ENCODE measurements at regions not wholly inside any gene's neighbourhood (a gene's known extent, or its start where the extent isn't known, plus 50 kb on each side); places are given as distances from the start of the nearest gene placed in this dataset.
A peak's percentile ranks its signal among the peaks of the same experiment; 100 is the strongest.

DNA sequence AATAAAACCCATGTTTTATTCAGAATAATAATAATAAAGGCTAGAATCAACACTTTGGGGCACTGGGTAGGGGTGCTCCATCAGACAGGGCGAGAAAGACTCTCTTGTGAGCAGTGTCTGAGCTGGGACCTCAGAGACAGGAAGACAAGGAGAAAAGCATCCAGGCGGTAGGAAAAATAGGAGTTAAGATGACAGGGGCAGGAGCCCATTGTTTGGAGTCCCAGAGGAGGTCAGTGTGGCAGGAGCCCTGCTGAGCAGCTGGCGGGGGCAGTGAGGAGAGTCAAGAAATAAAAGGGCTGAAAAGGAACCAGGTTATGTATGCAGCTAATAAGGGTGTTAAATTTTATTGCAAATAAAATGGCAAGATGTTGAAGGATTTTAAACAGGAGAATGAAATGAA is 457.4 kb downstream of the FBXO15 start:
- Histone ChIP-seq H2BK20ac (ENCODE audit: low read depth, low read length, poor library complexity, severe bottlenecking) (no peak overlapping the region), H4K5ac (ENCODE audit: insufficient read length, low read depth, low read length) (no peak overlapping the region), H2AFZ (ENCODE audit: low read length) (no peak overlapping the region), H3K23ac (ENCODE audit: insufficient read length, low read depth, low read length) (no peak overlapping the region), H3K4ac (ENCODE audit: low read depth, low read length) (no peak overlapping the region), H3T11ph (ENCODE audit: low read length) (no peak overlapping the region), H3K79me1 (ENCODE audit: insufficient read depth, low read depth, low read length, poor library complexity, severe bottlenecking) (no peaks in the 10 kb centered on the region), H3K4me1 (ENCODE audit: insufficient read depth, low read length) (peaks cover 4% of the 10 kb centered on the region; the same call in 1 of the 2 replicates), H3K9ac (ENCODE audit: extremely low read depth, insufficient read length, low read length) (no peak overlapping the region), H3K79me2 (ENCODE audit: insufficient read depth, low read length) (no peaks in the 10 kb centered on the region), H3K27me3 (ENCODE audit: insufficient read depth, low read length) (no peaks in the 10 kb centered on the region), H2BK15ac (ENCODE audit: low read depth, low read length) (no peak overlapping the region), H3K18ac (ENCODE audit: insufficient read length, low read depth, low read length) (no peak overlapping the region), H3K14ac (ENCODE audit: insufficient read depth, low read length) (no peak overlapping the region), H2AK5ac (ENCODE audit: insufficient read length, low read length) (no peak overlapping the region), H3K9me3 (ENCODE audit: control insufficient read depth, low read depth, low read length) (no peaks in the 10 kb centered on the region), H2BK12ac (ENCODE audit: insufficient read length, low read depth, low read length) (no peak overlapping the region), H2BK5ac (ENCODE audit: insufficient read length, low read length) (no peak overlapping the region), H3K56ac (ENCODE audit: insufficient read length, low read depth, low read length) (no peak overlapping the region), H2BK120ac (ENCODE audit: low read depth, low read length, poor library complexity, severe bottlenecking) (no peak overlapping the region), H3K23me2 (ENCODE audit: insufficient read length, low read depth, low read length, poor library complexity, severe bottlenecking) (no peaks in the 10 kb centered on the region), H4K8ac (replicated peaks; ENCODE audit: insufficient read length, low read depth, low read length) (no peak overlapping the region), H3K4me2 (ENCODE audit: insufficient read depth, insufficient read length, low read length) (no peak overlapping the region), H4K20me1 (ENCODE audit: control insufficient read depth, insufficient read depth, insufficient read length) (no peaks in the 10 kb centered on the region), H3K27ac (ENCODE audit: insufficient read length, low read depth, low read length) (no peak overlapping the region), H4K91ac (ENCODE audit: insufficient read length, low read depth, low read length) (no peak overlapping the region)
- Mint-ChIP-seq H3K36me3 (ENCODE audit: insufficient read depth in 1 of 3, low read depth in 3 of 3) (peaks cover 0 to 12% (median 2%) of the 10 kb centered on the region in 3 experiments; a peak in 3 of 7 replicates), H3K27me3 (ENCODE audit: low read depth) (no peaks in the 10 kb centered on the region), H3K27ac (peak overlapping the region in 1 of 3 experiments; percentile 11; a peak in 1 of 7 replicates), H3K9me3 (peaks cover 6 to 9% of the 10 kb centered on the region in 2 experiments; a peak in 3 of 5 replicates), H3K4me1 (peaks cover 18 to 22% of the 10 kb centered on the region in 2 experiments), H3K4me3 (no peak overlapping the region; a peak in 1 of 5 replicates)
- no CpG with 5 or more reads among the region's 3 CpGs for WGBS (ENCODE audit: extremely low coverage, insufficient read length, low lambda C conversion rate)
- TF ChIP-seq CTCF (conservative IDR thresholded peaks at IDR 0.05), result no peak
- no peak for DNase-seq

Data from H9 (cell line).